ENCODE measurements at regions not wholly inside any gene's neighbourhood (a gene's known extent, or its start where the extent isn't known, plus 50 kb on each side); places are given as distances from the start of the nearest gene placed in this dataset.

- TF ChIP-seq CTCF (conservative IDR thresholded peaks at IDR 0.05) (no peak), ZFX (IDR thresholded peaks at IDR 0.05) (no peak)
Measured at GRCh38 chr2:19050354-19050753, 308.1 kb downstream of the OSR1 start.
